Fibroblast of lung (primary cell): ENCODE measurements at regions not wholly inside any gene's neighbourhood (a gene's known extent, or its start where the extent isn't known, plus 50 kb on each side); places are given as distances from the start of the nearest gene placed in this dataset.

ENCODE experiments used
- DNase-seq, 2 donors: peaks; one replicate each; pipeline versions ENCODE4 v3.0.0 to v3.0.0-alpha.2; 2010; ENCODE audit warnings: low read depth in 2 of 2
- H2AFZ ChIP-seq: 2 replicates; pipeline ENCODE4 v1.5.1; 2012; ENCODE audit warnings: low read length, control low read depth, inconsistent platforms
- H3K27ac ChIP-seq: 2 replicates; pipeline ENCODE4 v1.5.1; 2011; ENCODE audit warnings: low read length, control low read depth; ENCODE audit not compliant: insufficient read depth
- H3K27me3 ChIP-seq: 2 replicates; pipeline ENCODE4 v1.5.1; 2011; ENCODE audit warnings: mild to moderate bottlenecking, low read length; ENCODE audit not compliant: control insufficient read depth, insufficient read depth
- H3K36me3 ChIP-seq: 2 replicates; pipeline ENCODE4 v1.5.1; 2011; ENCODE audit warnings: low read length; ENCODE audit not compliant: control insufficient read depth, insufficient read depth
- H3K4me1 ChIP-seq: 2 replicates; pipeline ENCODE4 v1.5.1; 2011; ENCODE audit warnings: low read length; ENCODE audit not compliant: control insufficient read depth, insufficient read depth; ENCODE audit errors: extremely low read depth
- H3K4me2 ChIP-seq: 2 replicates; pipeline ENCODE4 v1.5.1; 2011; ENCODE audit warnings: low read length, control low read depth; ENCODE audit not compliant: insufficient read depth; ENCODE audit errors: extremely low read depth
- H3K4me3 ChIP-seq, 4 experiments: fragments of 200-600 bp in 1 of 4; sonication (generic) in 1 of 4; replicated peaks in 1 of 4; 2 replicates each; pipeline ENCODE4 v1.5.1; 2011 to 2016; ENCODE audit warnings: low read length in 4 of 4, low read depth in 3 of 4, mild to moderate bottlenecking in 3 of 4, control low read depth in 2 of 4, inconsistent platforms in 1 of 4, mixed read lengths in 1 of 4; ENCODE audit not compliant: insufficient read depth in 1 of 4; ENCODE audit errors: control extremely low read depth in 1 of 4
- H3K79me2 ChIP-seq: 2 replicates; pipeline ENCODE4 v1.5.1; 2012; ENCODE audit warnings: mild to moderate bottlenecking, low read length, inconsistent platforms; ENCODE audit not compliant: control insufficient read depth, insufficient read depth
- H3K9ac ChIP-seq: 2 replicates; pipeline ENCODE4 v1.5.1; 2011; ENCODE audit warnings: mild to moderate bottlenecking, low read length, control low read depth; ENCODE audit not compliant: insufficient read depth
- H3K9me3 ChIP-seq: 2 replicates; pipeline ENCODE4 v1.5.1; 2012; ENCODE audit warnings: low read depth, low read length; ENCODE audit not compliant: control insufficient read depth, insufficient read depth
- H4K20me1 ChIP-seq: 2 replicates; pipeline ENCODE4 v1.5.1; 2011; ENCODE audit warnings: low read length; ENCODE audit not compliant: control insufficient read depth, insufficient read depth; ENCODE audit errors: extremely low read depth
- CTCF ChIP-seq, 2 donors: IDR thresholded peaks in 1 of 2; conservative IDR thresholded peaks in 1 of 2; 1 replicate in 1 of 2; 2 replicates in 1 of 2; pipeline ENCODE4 v1.5.1; 2011 to 2012; ENCODE audit warnings: low read length in 2 of 2, control low read depth in 1 of 2, inconsistent platforms in 1 of 2, low read depth in 1 of 2, mild to moderate bottlenecking in 1 of 2
- EZH2 ChIP-seq: IDR thresholded peaks from 2 replicates; pipeline ENCODE4 v1.5.1; 2012; ENCODE audit warnings: low read length, control low read depth, mild to moderate bottlenecking; ENCODE audit errors: missing control alignments

GRCh38 chr16:17641990-17642389, 171.2 kb upstream of the XYLT1 start:
- H3K79me2 ChIP-seq: no peaks in the 10 kb centered on the region
- H3K9me3 ChIP-seq: no peaks in the 10 kb centered on the region
- no peak overlapping the region for H3K4me3 ChIP-seq
- H2AFZ ChIP-seq: no peak overlapping the region
- no peak for DNase-seq
- TF ChIP-seq CTCF (conservative IDR thresholded peaks at IDR 0.05 in 1 of 2, IDR thresholded peaks at IDR 0.05 in 1 of 2; ENCODE audit: low read depth in 1 of 2, low read length in 2 of 2) (no peak), EZH2 (no peak)
- no peaks in the 10 kb centered on the region for H3K27me3 ChIP-seq
- H3K4me2 ChIP-seq: no peak overlapping the region
- no peaks in the 10 kb centered on the region for H3K36me3 ChIP-seq
- no peaks in the 10 kb centered on the region for H4K20me1 ChIP-seq
- H3K27ac ChIP-seq: no peak overlapping the region
- H3K4me1 ChIP-seq: no peaks in the 10 kb centered on the region
- H3K9ac ChIP-seq: no peak overlapping the region

DNA sequence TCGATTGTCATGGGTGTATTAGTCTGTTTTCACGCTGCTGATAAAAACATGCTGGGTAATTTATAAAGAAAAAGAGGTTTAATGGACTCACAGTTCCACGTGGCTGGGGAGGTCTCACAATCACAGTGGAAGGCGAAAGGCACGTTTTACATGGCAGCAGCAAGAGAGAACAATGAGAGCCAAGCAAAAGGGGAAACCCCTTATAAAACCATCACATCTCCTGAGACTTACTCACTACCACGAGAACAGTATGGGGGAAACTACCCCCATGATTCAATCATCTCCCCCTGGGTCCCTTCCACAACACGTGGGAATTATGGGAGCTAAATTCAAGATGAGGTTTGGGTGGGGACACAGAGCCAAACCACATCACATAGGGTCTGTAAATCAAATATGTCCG, 167.4 kb upstream of the XYLT1 start:
- H2AFZ ChIP-seq: no peak overlapping the region
- H4K20me1 ChIP-seq: no peaks in the 10 kb centered on the region
- H3K4me2 ChIP-seq: no peak overlapping the region
- no peaks in the 10 kb centered on the region for H3K79me2 ChIP-seq
- no peak overlapping the region for H3K27ac ChIP-seq
- no peaks in the 10 kb centered on the region for H3K9me3 ChIP-seq
- H3K4me1 ChIP-seq: no peaks in the 10 kb centered on the region
- no peak for TF ChIP-seq CTCF (conservative IDR thresholded peaks at IDR 0.05 in 1 of 2, IDR thresholded peaks at IDR 0.05 in 1 of 2; ENCODE audit: low read depth in 1 of 2, low read length in 2 of 2)
- no peak for TF ChIP-seq EZH2
- H3K27me3 ChIP-seq: no peaks in the 10 kb centered on the region
- H3K4me3 ChIP-seq: no peak overlapping the region
- no peak overlapping the region for H3K9ac ChIP-seq
- no peak for DNase-seq
- no peaks in the 10 kb centered on the region for H3K36me3 ChIP-seq

- H3K4me1 ChIP-seq: no peaks in the 10 kb centered on the region
- no peaks in the 10 kb centered on the region for H3K79me2 ChIP-seq
- H2AFZ ChIP-seq: no peak overlapping the region
- H3K27ac ChIP-seq: no peak overlapping the region
- H4K20me1 ChIP-seq: no peaks in the 10 kb centered on the region
- H3K4me3 ChIP-seq: no peak overlapping the region
- no peak for DNase-seq
- H3K27me3 ChIP-seq: no peaks in the 10 kb centered on the region
- H3K9ac ChIP-seq: no peak overlapping the region
- H3K9me3 ChIP-seq: no peaks in the 10 kb centered on the region
- H3K36me3 ChIP-seq: no peaks in the 10 kb centered on the region
- TF ChIP-seq EZH2 (no peak), CTCF (conservative IDR thresholded peaks at IDR 0.05 in 1 of 2, IDR thresholded peaks at IDR 0.05 in 1 of 2; ENCODE audit: low read depth in 1 of 2, low read length in 2 of 2) (no peak)
- H3K4me2 ChIP-seq: no peak overlapping the region
Observed at GRCh38 chr16:17635183-17635582, 164.4 kb upstream of the XYLT1 start.
